HFFc6 (cell line): ENCODE measurements at regions not wholly inside any gene's neighbourhood (a gene's known extent, or its start where the extent isn't known, plus 50 kb on each side); places are given as distances from the start of the nearest gene placed in this dataset.

ENCODE experiments used
- DNase-seq: peaks from one replicate; pipeline ENCODE4 v3.0.0-alpha.2; 2018
- H3K27ac Mint-ChIP-seq: 2 replicates; pipeline ENCODE4 v1.8.0; 2020; ENCODE audit warnings: mild to moderate bottlenecking, mixed read lengths
- H3K27me3 Mint-ChIP-seq: 2 replicates; pipeline ENCODE4 v1.8.0; 2021; ENCODE audit warnings: mild to moderate bottlenecking, moderate library complexity, mixed read lengths; ENCODE audit not compliant: insufficient read depth
- H3K36me3 Mint-ChIP-seq: 2 replicates; pipeline ENCODE4 v1.8.0; 2021; ENCODE audit warnings: low read depth, mixed read lengths
- H3K4me1 Mint-ChIP-seq: 2 replicates; pipeline ENCODE4 v1.8.0; 2020; ENCODE audit warnings: low read depth, mixed read lengths
- H3K4me3 Mint-ChIP-seq: 2 replicates; pipeline ENCODE4 v1.8.0; 2020; ENCODE audit warnings: mild to moderate bottlenecking, moderate library complexity, mixed read lengths
- H3K9me3 Mint-ChIP-seq: 2 replicates; pipeline ENCODE4 v1.8.0; 2020; ENCODE audit warnings: mild to moderate bottlenecking, mixed read lengths
- CTCF ChIP-seq: fragments of 200-600 bp; sonication (generic); IDR thresholded peaks from 2 replicates; pipeline ENCODE4 v1.5.0; 2021; ENCODE audit warnings: antibody characterized with exemption, mild to moderate bottlenecking

GRCh38 chr9:8254541-8254940, 455.0 kb upstream of the DMAC1 start:
- Mint-ChIP-seq H3K36me3 (no peaks in the 10 kb centered on the region), H3K27me3 (no peaks in the 10 kb centered on the region; the same call in 1 of the 2 replicates), H3K27ac (no peak overlapping the region), H3K4me1 (no peaks in the 10 kb centered on the region), H3K4me3 (no peak overlapping the region), H3K9me3 (peaks cover 43% of the 10 kb centered on the region)
- TF ChIP-seq CTCF = no peak
- DNase-seq = no peak

- H3K27ac Mint-ChIP-seq = no peak overlapping the region
- TF ChIP-seq CTCF = no peak
- H3K9me3 Mint-ChIP-seq = peaks cover 42% of the 10 kb centered on the region
- no peak overlapping the region for H3K4me3 Mint-ChIP-seq
- no peaks in the 10 kb centered on the region for H3K4me1 Mint-ChIP-seq
- no peak for DNase-seq
- no peaks in the 10 kb centered on the region for H3K36me3 Mint-ChIP-seq
- H3K27me3 Mint-ChIP-seq = no peaks in the 10 kb centered on the region; the same call in 1 of the 2 replicates
Observed at GRCh38 chr9:8252445-8252844, 452.9 kb upstream of the DMAC1 start.

GRCh38 chr9:8251566-8251965, 452.0 kb upstream of the DMAC1 start:
- Mint-ChIP-seq H3K27me3 (no peaks in the 10 kb centered on the region; the same call in 1 of the 2 replicates), H3K9me3 (peaks cover 44% of the 10 kb centered on the region), H3K4me3 (no peak overlapping the region), H3K27ac (no peak overlapping the region), H3K4me1 (no peaks in the 10 kb centered on the region), H3K36me3 (no peaks in the 10 kb centered on the region)
- no peak for TF ChIP-seq CTCF
- no peak for DNase-seq

- no peak for DNase-seq
- Mint-ChIP-seq H3K36me3 (no peaks in the 10 kb centered on the region; the same call in 1 of the 2 replicates), H3K27me3 (no peaks in the 10 kb centered on the region), H3K27ac (no peak overlapping the region), H3K9me3 (peaks cover 56% of the 10 kb centered on the region), H3K4me1 (no peaks in the 10 kb centered on the region), H3K4me3 (no peak overlapping the region)
- TF ChIP-seq CTCF = no peak
Observed at GRCh38 chr9:8244505-8245092, 445.0 kb upstream of the DMAC1 start.

GRCh38 chr9:8241201-8241600, 441.6 kb upstream of the DMAC1 start:
- Mint-ChIP-seq H3K27me3 (no peaks in the 10 kb centered on the region), H3K36me3 (no peaks in the 10 kb centered on the region; the same call in 1 of the 2 replicates), H3K4me1 (no peaks in the 10 kb centered on the region), H3K4me3 (no peak overlapping the region), H3K27ac (no peak overlapping the region), H3K9me3 (peaks cover 58% of the 10 kb centered on the region)
- no peak for DNase-seq
- TF ChIP-seq CTCF = no peak
